Neural progenitor cell (in vitro differentiated cells): ENCODE measurements at regions not wholly inside any gene's neighbourhood (a gene's known extent, or its start where the extent isn't known, plus 50 kb on each side); places are given as distances from the start of the nearest gene placed in this dataset.

Source experiments
- DNase-seq: peaks from one replicate; pipeline ENCODE4 v3.0.0-alpha.2; 2016; ENCODE audit warnings: low spot score
- H2AFZ ChIP-seq: fragments of 200-600 bp; sonication (generic); replicated peaks from 2 replicates; pipeline ENCODE4 v1.6.1; 2016; ENCODE audit warnings: antibody characterized with exemption
- H3F3A ChIP-seq: fragments of 200-600 bp; sonication (generic); 2 replicates; pipeline ENCODE4 v1.6.1; 2016; ENCODE audit warnings: antibody characterized with exemption, low read depth
- H3K27ac ChIP-seq: fragments of 200-600 bp; sonication (generic); 2 replicates; pipeline ENCODE4 v1.5.1; 2016; ENCODE audit warnings: mild to moderate bottlenecking
- H3K27me3 ChIP-seq: fragments of 200-600 bp; sonication (generic); 2 replicates; pipeline ENCODE4 v1.6.1; 2016; ENCODE audit warnings: mild to moderate bottlenecking, moderate library complexity
- H3K36me3 ChIP-seq: fragments of 200-600 bp; sonication (generic); 2 replicates; pipeline ENCODE4 v1.5.1; 2016
- H3K4me1 ChIP-seq: fragments of 200-600 bp; sonication (generic); 2 replicates; pipeline ENCODE4 v1.6.1; 2016; ENCODE audit warnings: mixed run types
- H3K4me2 ChIP-seq: fragments of 200-600 bp; sonication (generic); 2 replicates; pipeline ENCODE4 v1.6.1; 2016
- H3K4me3 ChIP-seq: fragments of 200-600 bp; sonication (generic); 2 replicates; pipeline ENCODE4 v1.5.1; 2016
- H3K79me2 ChIP-seq: fragments of 200-600 bp; sonication (generic); 2 replicates; pipeline ENCODE4 v1.6.1; 2016; ENCODE audit warnings: low read depth
- H3K9ac ChIP-seq: fragments of 200-600 bp; sonication (generic); 2 replicates; pipeline ENCODE4 v1.6.1; 2016
- H3K9me3 ChIP-seq: fragments of 200-600 bp; sonication (generic); 2 replicates; pipeline ENCODE4 v1.5.1; 2016; ENCODE audit warnings: low read depth
- H4K20me1 ChIP-seq: fragments of 200-600 bp; sonication (generic); 2 replicates; pipeline ENCODE4 v1.6.1; 2016; ENCODE audit warnings: low read depth
- H3K27ac Mint-ChIP-seq: 3 replicates; pipeline ENCODE4 v1.8.0; 2021; ENCODE audit warnings: mixed read lengths
- H3K27me3 Mint-ChIP-seq: 2 replicates; pipeline ENCODE4 v1.8.0; 2022; ENCODE audit warnings: low read depth, mild to moderate bottlenecking, inconsistent platforms, moderate library complexity, mixed read lengths; ENCODE audit not compliant: insufficient read depth
- H3K36me3 Mint-ChIP-seq: 3 replicates; pipeline ENCODE4 v1.8.0; 2021; ENCODE audit warnings: mixed read lengths
- H3K4me1 Mint-ChIP-seq: 3 replicates; pipeline ENCODE4 v1.8.0; 2021; ENCODE audit warnings: mixed read lengths
- H3K4me3 Mint-ChIP-seq: 3 replicates; pipeline ENCODE4 v1.8.0; 2021; ENCODE audit warnings: mild to moderate bottlenecking, moderate library complexity, mixed read lengths
- H3K9me3 Mint-ChIP-seq: 3 replicates; pipeline ENCODE4 v1.8.0; 2020; ENCODE audit warnings: mixed read lengths
- CTCF ChIP-seq: fragments of 200-600 bp; sonication (generic); IDR thresholded peaks from 2 replicates; pipeline ENCODE4 v1.5.1; 2017; ENCODE audit warnings: antibody characterized with exemption, mild to moderate bottlenecking
- EZH2 ChIP-seq: fragments of 200-600 bp; sonication (generic); IDR thresholded peaks from 2 replicates; pipeline ENCODE4 v1.6.1; 2017; ENCODE audit warnings: antibody characterized with exemption, mild to moderate bottlenecking, moderate library complexity
- EZH2phosphoT487 ChIP-seq: fragments of 200-600 bp; sonication (generic); IDR thresholded peaks from 2 replicates; pipeline ENCODE4 v1.6.1; 2017; ENCODE audit warnings: antibody characterized with exemption

GRCh38 chr1:90127288-90127953, 132.5 kb downstream of the ZNF326 start:
- peaks cover 2% of the 10 kb centered on the region for H3K4me1 Mint-ChIP-seq
- no peaks in the 10 kb centered on the region for H3K79me2 ChIP-seq
- no peak overlapping the region for H2AFZ ChIP-seq
- DNase-seq: no peak
- no peaks in the 10 kb centered on the region for H3K36me3 Mint-ChIP-seq
- H3K4me3 Mint-ChIP-seq: no peak overlapping the region
- TF ChIP-seq EZH2 (no peak), EZH2phosphoT487 (no peak), CTCF (no peak)
- H3K9ac ChIP-seq: no peak overlapping the region
- peaks cover 6% of the 10 kb centered on the region for H3K27me3 ChIP-seq
- no peaks in the 10 kb centered on the region for H3K4me1 ChIP-seq
- H3K27me3 Mint-ChIP-seq: no peaks in the 10 kb centered on the region
- H3K36me3 ChIP-seq: no peaks in the 10 kb centered on the region
- H3K9me3 Mint-ChIP-seq: no peaks in the 10 kb centered on the region
- no peak overlapping the region for H3K27ac ChIP-seq
- no peaks in the 10 kb centered on the region for H3K9me3 ChIP-seq
- H3K27ac Mint-ChIP-seq: no peak overlapping the region
- no peaks in the 10 kb centered on the region for H3F3A ChIP-seq
- H3K4me2 ChIP-seq: no peak overlapping the region
- H4K20me1 ChIP-seq: no peaks in the 10 kb centered on the region
- H3K4me3 ChIP-seq: no peak overlapping the region

GRCh38 chr1:90126834-90127233, 131.9 kb downstream of the ZNF326 start:
- H3K36me3 Mint-ChIP-seq: no peaks in the 10 kb centered on the region
- Histone ChIP-seq H3K4me2 (no peak overlapping the region), H3K9me3 (no peaks in the 10 kb centered on the region), H2AFZ (no peak overlapping the region), H3K4me1 (no peaks in the 10 kb centered on the region), H3K27me3 (peaks cover 6% of the 10 kb centered on the region), H4K20me1 (no peaks in the 10 kb centered on the region), H3K4me3 (no peak overlapping the region), H3F3A (no peaks in the 10 kb centered on the region), H3K9ac (no peak overlapping the region), H3K36me3 (no peaks in the 10 kb centered on the region), H3K79me2 (no peaks in the 10 kb centered on the region), H3K27ac (no peak overlapping the region)
- TF ChIP-seq CTCF: no peak
- TF ChIP-seq EZH2: no peak
- no peak for TF ChIP-seq EZH2phosphoT487
- no peak for DNase-seq
- H3K4me3 Mint-ChIP-seq: no peak overlapping the region
- H3K27ac Mint-ChIP-seq: no peak overlapping the region
- peaks cover 2% of the 10 kb centered on the region for H3K4me1 Mint-ChIP-seq
- no peaks in the 10 kb centered on the region for H3K9me3 Mint-ChIP-seq
- H3K27me3 Mint-ChIP-seq: no peaks in the 10 kb centered on the region

DNA sequence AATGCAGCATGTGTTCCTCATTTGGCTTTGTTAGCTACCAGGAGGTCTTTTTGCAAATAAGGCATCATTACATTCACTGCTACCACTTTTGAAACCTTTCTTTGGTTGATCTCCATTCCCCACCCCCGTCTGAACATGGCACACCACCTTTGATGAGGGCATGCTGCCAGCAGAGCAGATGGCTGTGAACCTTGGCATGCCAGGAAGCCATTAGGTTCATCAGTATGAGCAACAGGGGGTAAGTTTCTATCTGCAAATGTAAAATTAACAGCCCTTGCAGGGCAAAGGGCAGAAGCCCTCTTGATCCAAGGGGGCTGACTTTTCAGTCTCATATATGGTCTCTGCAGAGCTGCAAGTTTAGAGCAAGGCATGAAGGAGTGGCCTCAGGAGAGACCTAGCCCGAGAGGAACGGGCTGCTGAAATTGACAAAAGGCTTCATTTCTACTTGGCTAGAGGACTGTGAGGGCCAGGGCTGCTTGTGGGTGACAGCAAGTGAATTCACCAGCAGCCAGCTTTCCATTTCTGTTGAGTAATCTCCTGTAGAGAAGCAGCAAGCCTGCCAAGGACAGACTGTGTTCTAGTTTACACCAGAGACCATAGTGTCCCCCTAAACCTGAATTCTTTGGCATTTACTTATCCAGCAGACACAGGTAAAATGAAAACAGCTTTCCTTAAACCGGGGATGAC, 127.9 kb downstream of the ZNF326 start:
- no peaks in the 10 kb centered on the region for H3K4me1 ChIP-seq
- Mint-ChIP-seq H3K27me3 (peaks cover 4% of the 10 kb centered on the region), H3K4me1 (peaks cover 2% of the 10 kb centered on the region), H3K4me3 (no peak overlapping the region), H3K27ac (no peak overlapping the region), H3K36me3 (peaks cover 2% of the 10 kb centered on the region), H3K9me3 (peaks cover 13% of the 10 kb centered on the region)
- DNase-seq: no peak
- no peaks in the 10 kb centered on the region for H3K79me2 ChIP-seq
- H3K4me2 ChIP-seq: no peak overlapping the region
- H2AFZ ChIP-seq: no peak overlapping the region
- TF ChIP-seq EZH2 (no peak), EZH2phosphoT487 (no peak), CTCF (no peak)
- H3K9ac ChIP-seq: no peak overlapping the region
- no peaks in the 10 kb centered on the region for H3K36me3 ChIP-seq
- H3K27ac ChIP-seq: no peak overlapping the region
- no peaks in the 10 kb centered on the region for H4K20me1 ChIP-seq
- H3K9me3 ChIP-seq: peaks cover 4% of the 10 kb centered on the region
- H3K27me3 ChIP-seq: no peaks in the 10 kb centered on the region
- no peaks in the 10 kb centered on the region for H3F3A ChIP-seq
- H3K4me3 ChIP-seq: no peak overlapping the region
